ENCODE measurements at regions not wholly inside any gene's neighbourhood (a gene's known extent, or its start where the extent isn't known, plus 50 kb on each side); places are given as distances from the start of the nearest gene placed in this dataset.

- no peak for TF ChIP-seq CTCF (IDR thresholded peaks at IDR 0.05)
- no peak for TF ChIP-seq ZFX (IDR thresholded peaks at IDR 0.05; ENCODE audit: borderline replicate concordance)
- no peak overlapping the region for H3K27ac ChIP-seq
These were observed 1131.8 kb downstream of the GRIK2 start for GRCh38 chr6:102525336-102525735.

GRCh38 chr6:102520966-102521365 lies 1127.5 kb downstream of the GRIK2 start:
- H3K27ac ChIP-seq = no peak overlapping the region
- TF ChIP-seq CTCF (IDR thresholded peaks at IDR 0.05) (no peak), ZFX (IDR thresholded peaks at IDR 0.05; ENCODE audit: borderline replicate concordance) (no peak)

- TF ChIP-seq ZFX (IDR thresholded peaks at IDR 0.05; ENCODE audit: borderline replicate concordance) (no peak), CTCF (IDR thresholded peaks at IDR 0.05) (no peak)
- no peak overlapping the region for H3K27ac ChIP-seq
These were observed 1124.0 kb downstream of the GRIK2 start for GRCh38 chr6:102517506-102517905.

GRCh38 chr6:102501615-102502014 lies 1108.1 kb downstream of the GRIK2 start:
- TF ChIP-seq ZFX (IDR thresholded peaks at IDR 0.05; ENCODE audit: borderline replicate concordance) = no peak
- TF ChIP-seq CTCF (IDR thresholded peaks at IDR 0.05) = no peak
- no peak overlapping the region for H3K27ac ChIP-seq

GRCh38 chr6:102494808-102495207 lies 1101.3 kb downstream of the GRIK2 start:
- TF ChIP-seq ZFX (IDR thresholded peaks at IDR 0.05; ENCODE audit: borderline replicate concordance) (no peak), CTCF (IDR thresholded peaks at IDR 0.05) (no peak)
- H3K27ac ChIP-seq = no peak overlapping the region

GRCh38 chr6:102493485-102493884 lies 1100.0 kb downstream of the GRIK2 start:
- TF ChIP-seq CTCF (IDR thresholded peaks at IDR 0.05) (no peak), ZFX (IDR thresholded peaks at IDR 0.05; ENCODE audit: borderline replicate concordance) (no peak)
- no peak overlapping the region for H3K27ac ChIP-seq

- H3K27ac ChIP-seq = no peak overlapping the region
- TF ChIP-seq ZFX (IDR thresholded peaks at IDR 0.05; ENCODE audit: borderline replicate concordance) (no peak), CTCF (IDR thresholded peaks at IDR 0.05) (no peak)
These were observed 1095.2 kb downstream of the GRIK2 start for GRCh38 chr6:102488729-102489128.

Data from 22Rv1 (cell line).